H9 (cell line): ENCODE measurements at regions not wholly inside any gene's neighbourhood (a gene's known extent, or its start where the extent isn't known, plus 50 kb on each side); places are given as distances from the start of the nearest gene placed in this dataset.

Experiments
- DNase-seq: peaks from one replicate; pipeline ENCODE4 v3.0.0-alpha.2; 2017
- H2AFZ ChIP-seq: one replicate; pipeline ENCODE4 v1.6.1; 2013; ENCODE audit warnings: mild to moderate bottlenecking, low read length, control low read depth, moderate library complexity
- H2AK5ac ChIP-seq: 2 replicates; pipeline ENCODE4 v1.6.1; 2013; ENCODE audit warnings: low read length, control low read depth, mixed read lengths; ENCODE audit not compliant: insufficient read length
- H2BK120ac ChIP-seq: one replicate; pipeline ENCODE4 v1.6.1; 2013; ENCODE audit warnings: low read depth, mild to moderate bottlenecking, low read length, control low read depth, inconsistent platforms; ENCODE audit not compliant: poor library complexity, severe bottlenecking
- H2BK12ac ChIP-seq: 2 replicates; pipeline ENCODE4 v1.6.1; 2013; ENCODE audit warnings: low read length, control low read depth, mixed read lengths, low read depth; ENCODE audit not compliant: insufficient read length
- H2BK15ac ChIP-seq: 2 replicates; pipeline ENCODE4 v1.6.1; 2013; ENCODE audit warnings: low read depth, low read length, control low read depth
- H2BK20ac ChIP-seq: one replicate; pipeline ENCODE4 v1.6.1; 2013; ENCODE audit warnings: low read depth, mild to moderate bottlenecking, low read length, control low read depth, inconsistent platforms; ENCODE audit not compliant: poor library complexity, severe bottlenecking
- H2BK5ac ChIP-seq: 2 replicates; pipeline ENCODE4 v1.6.1; 2013; ENCODE audit warnings: low read length, control low read depth, mixed read lengths; ENCODE audit not compliant: insufficient read length
- H3K14ac ChIP-seq: 2 replicates; pipeline ENCODE4 v1.6.1; 2013; ENCODE audit warnings: low read length, control low read depth; ENCODE audit not compliant: insufficient read depth
- H3K18ac ChIP-seq: 2 replicates; pipeline ENCODE4 v1.6.1; 2013; ENCODE audit warnings: low read depth, mild to moderate bottlenecking, mixed read lengths, low read length, control low read depth; ENCODE audit not compliant: insufficient read length
- H3K23ac ChIP-seq: 2 replicates; pipeline ENCODE4 v1.6.1; 2013; ENCODE audit warnings: low read length, control low read depth, mixed read lengths, low read depth; ENCODE audit not compliant: insufficient read length
- H3K23me2 ChIP-seq: 2 replicates; pipeline ENCODE4 v1.6.1; 2013; ENCODE audit warnings: low read depth, mild to moderate bottlenecking, mixed read lengths, low read length, control low read depth; ENCODE audit not compliant: insufficient read length, poor library complexity, severe bottlenecking
- H3K27ac ChIP-seq: 2 replicates; pipeline ENCODE4 v1.5.1; 2013; ENCODE audit warnings: low read length, control low read depth, mixed read lengths, low read depth; ENCODE audit not compliant: insufficient read length
- H3K27me3 ChIP-seq: 2 replicates; pipeline ENCODE4 v1.6.1; 2013; ENCODE audit warnings: low read length, control low read depth, inconsistent platforms; ENCODE audit not compliant: insufficient read depth
- H3K4ac ChIP-seq: 2 replicates; pipeline ENCODE4 v1.6.1; 2013; ENCODE audit warnings: low read depth, mild to moderate bottlenecking, control low read depth, inconsistent platforms, low read length, moderate library complexity
- H3K4me1 ChIP-seq: 2 replicates; pipeline ENCODE4 v1.6.1; 2013; ENCODE audit warnings: low read length, control low read depth, inconsistent platforms; ENCODE audit not compliant: insufficient read depth
- H3K4me2 ChIP-seq: 2 replicates; pipeline ENCODE4 v1.6.1; 2013; ENCODE audit warnings: low read length, control low read depth, mixed read lengths; ENCODE audit not compliant: insufficient read length, insufficient read depth
- H3K56ac ChIP-seq: 2 replicates; pipeline ENCODE4 v1.6.1; 2013; ENCODE audit warnings: low read depth, mild to moderate bottlenecking, mixed read lengths, low read length, control low read depth; ENCODE audit not compliant: insufficient read length
- H3K79me1 ChIP-seq: 2 replicates; pipeline ENCODE4 v1.6.1; 2013; ENCODE audit warnings: low read depth, mild to moderate bottlenecking, moderate library complexity, low read length, control low read depth, inconsistent platforms; ENCODE audit not compliant: insufficient read depth, poor library complexity, severe bottlenecking
- H3K79me2 ChIP-seq: 2 replicates; pipeline ENCODE4 v1.6.1; 2013; ENCODE audit warnings: low read length, control low read depth, inconsistent platforms; ENCODE audit not compliant: insufficient read depth
- H3K9ac ChIP-seq: 2 replicates; pipeline ENCODE4 v1.6.1; 2013; ENCODE audit warnings: low read length, control low read depth, mixed read lengths; ENCODE audit not compliant: insufficient read length; ENCODE audit errors: extremely low read depth
- H3K9me3 ChIP-seq: one replicate; pipeline ENCODE4 v1.6.1; 2013; ENCODE audit warnings: low read depth, low read length, inconsistent platforms; ENCODE audit not compliant: control insufficient read depth
- H3T11ph ChIP-seq: one replicate; pipeline ENCODE4 v1.6.1; 2013; ENCODE audit warnings: mild to moderate bottlenecking, low read length, control low read depth, inconsistent platforms
- H4K20me1 ChIP-seq: one replicate; pipeline ENCODE4 v1.6.1; 2013; ENCODE audit not compliant: control insufficient read depth, insufficient read length, insufficient read depth
- H4K5ac ChIP-seq: 2 replicates; pipeline ENCODE4 v1.6.1; 2013; ENCODE audit warnings: low read depth, mild to moderate bottlenecking, mixed read lengths, low read length, control low read depth; ENCODE audit not compliant: insufficient read length
- H4K8ac ChIP-seq: replicated peaks from 2 replicates; pipeline ENCODE4 v1.6.1; 2013; ENCODE audit warnings: low read length, control low read depth, mixed read lengths, low read depth; ENCODE audit not compliant: insufficient read length
- H4K91ac ChIP-seq: 2 replicates; pipeline ENCODE4 v1.6.1; 2013; ENCODE audit warnings: low read depth, mild to moderate bottlenecking, moderate library complexity, mixed read lengths, low read length, control low read depth; ENCODE audit not compliant: insufficient read length
- H3K27ac Mint-ChIP-seq, 3 experiments: 2 replicates in 2 of 3; 3 replicates in 1 of 3; pipeline ENCODE4 v1.8.0; 2020 to 2021; ENCODE audit warnings: mixed read lengths in 3 of 3, mild to moderate bottlenecking in 1 of 3, moderate library complexity in 1 of 3
- H3K27me3 Mint-ChIP-seq: 2 replicates; pipeline ENCODE4 v1.8.0; 2021; ENCODE audit warnings: low read depth, mild to moderate bottlenecking, moderate library complexity, mixed read lengths
- H3K36me3 Mint-ChIP-seq, 3 experiments: 2 replicates in 2 of 3; 3 replicates in 1 of 3; pipeline ENCODE4 v1.8.0; 2020 to 2021; ENCODE audit warnings: low read depth in 3 of 3, mixed read lengths in 3 of 3; ENCODE audit not compliant: insufficient read depth in 1 of 3
- H3K4me1 Mint-ChIP-seq, 2 experiments: 2 replicates each; pipeline ENCODE4 v1.8.0; 2020; ENCODE audit warnings: mixed read lengths in 2 of 2
- H3K4me3 Mint-ChIP-seq, 2 experiments: 2 replicates in 1 of 2; 3 replicates in 1 of 2; pipeline ENCODE4 v1.8.0; 2020 to 2021; ENCODE audit warnings: mild to moderate bottlenecking in 2 of 2, mixed read lengths in 2 of 2, moderate library complexity in 1 of 2
- H3K9me3 Mint-ChIP-seq, 2 experiments: 2 replicates in 1 of 2; 3 replicates in 1 of 2; pipeline ENCODE4 v1.8.0; 2020; ENCODE audit warnings: mild to moderate bottlenecking in 2 of 2, mixed read lengths in 2 of 2, moderate library complexity in 1 of 2
- WGBS: extraction: QIAGEN DNeasy Blood & Tissue Kit; methylation state at CpG from one replicate; pipeline ENCODE4 v1.1.7; 2013; ENCODE audit warnings: missing lambda C conversion rate, low lambda C conversion rate, mixed read lengths; ENCODE audit not compliant: insufficient read length; ENCODE audit errors: extremely low coverage; 5-methylcytosine and 5-hydroxymethylcytosine counted together
- TF ChIP-seq, protein P1 (sequence below): fragments of 200-600 bp; sonication (generic); conservative IDR thresholded peaks from 3 replicates; pipeline ENCODE4 v1.8.0; 2021; ENCODE audit warnings: antibody characterized with exemption, mild to moderate bottlenecking

DNA sequence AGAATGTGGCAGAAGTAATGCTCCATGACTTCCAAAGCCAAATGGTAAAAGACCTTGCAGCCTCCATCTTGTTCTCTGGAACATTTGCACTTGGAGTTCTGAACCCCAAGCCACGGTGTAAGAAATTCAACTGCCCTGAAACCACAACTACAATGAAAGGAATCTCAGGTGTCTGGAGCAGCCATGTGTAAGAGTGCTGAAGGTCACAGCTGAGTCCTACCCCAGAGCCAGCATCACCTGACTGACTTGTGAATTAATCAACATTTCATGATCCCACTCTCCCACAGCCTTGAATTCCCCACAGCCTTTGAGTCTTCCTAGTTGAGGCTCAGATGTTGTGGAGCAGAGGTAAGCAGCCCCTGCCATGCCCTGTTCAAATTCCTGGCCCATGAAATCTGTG is 192.8 kb upstream of the CAMK1G start:
- Mint-ChIP-seq H3K27ac (no peak overlapping the region), H3K4me1 (peaks cover 38 to 52% of the 10 kb centered on the region in 2 experiments), H3K36me3 (peaks cover 0 to 6% (median 3%) of the 10 kb centered on the region in 3 experiments; a peak in 2 of 7 replicates), H3K9me3 (no peaks in the 10 kb centered on the region), H3K4me3 (no peak overlapping the region), H3K27me3 (no peaks in the 10 kb centered on the region; the same call in 1 of the 2 replicates)
- H2AK5ac ChIP-seq: no peak overlapping the region
- TF ChIP-seq, protein P1, sequence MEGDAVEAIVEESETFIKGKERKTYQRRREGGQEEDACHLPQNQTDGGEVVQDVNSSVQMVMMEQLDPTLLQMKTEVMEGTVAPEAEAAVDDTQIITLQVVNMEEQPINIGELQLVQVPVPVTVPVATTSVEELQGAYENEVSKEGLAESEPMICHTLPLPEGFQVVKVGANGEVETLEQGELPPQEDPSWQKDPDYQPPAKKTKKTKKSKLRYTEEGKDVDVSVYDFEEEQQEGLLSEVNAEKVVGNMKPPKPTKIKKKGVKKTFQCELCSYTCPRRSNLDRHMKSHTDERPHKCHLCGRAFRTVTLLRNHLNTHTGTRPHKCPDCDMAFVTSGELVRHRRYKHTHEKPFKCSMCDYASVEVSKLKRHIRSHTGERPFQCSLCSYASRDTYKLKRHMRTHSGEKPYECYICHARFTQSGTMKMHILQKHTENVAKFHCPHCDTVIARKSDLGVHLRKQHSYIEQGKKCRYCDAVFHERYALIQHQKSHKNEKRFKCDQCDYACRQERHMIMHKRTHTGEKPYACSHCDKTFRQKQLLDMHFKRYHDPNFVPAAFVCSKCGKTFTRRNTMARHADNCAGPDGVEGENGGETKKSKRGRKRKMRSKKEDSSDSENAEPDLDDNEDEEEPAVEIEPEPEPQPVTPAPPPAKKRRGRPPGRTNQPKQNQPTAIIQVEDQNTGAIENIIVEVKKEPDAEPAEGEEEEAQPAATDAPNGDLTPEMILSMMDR: no peak
- no peak overlapping the region for H4K91ac ChIP-seq
- H3K4me2 ChIP-seq: no peak overlapping the region
- H3K27ac ChIP-seq: no peak overlapping the region
- no peak overlapping the region for H2BK12ac ChIP-seq
- no peak overlapping the region for H3K18ac ChIP-seq
- no peaks in the 10 kb centered on the region for H3K23me2 ChIP-seq
- no peaks in the 10 kb centered on the region for H3K27me3 ChIP-seq
- no peak overlapping the region for H3K14ac ChIP-seq
- H3K79me1 ChIP-seq: no peaks in the 10 kb centered on the region
- no peaks in the 10 kb centered on the region for H4K20me1 ChIP-seq
- no CpG with 5 or more reads among the region's 1 CpG for WGBS
- H2BK20ac ChIP-seq: no peak overlapping the region
- H3K23ac ChIP-seq: no peak overlapping the region
- H4K5ac ChIP-seq: no peak overlapping the region
- H3T11ph ChIP-seq: no peak overlapping the region
- no peak for DNase-seq
- H3K79me2 ChIP-seq: no peaks in the 10 kb centered on the region
- no peak overlapping the region for H3K9ac ChIP-seq
- no peak overlapping the region for H2BK15ac ChIP-seq
- H3K9me3 ChIP-seq: no peaks in the 10 kb centered on the region
- H3K4me1 ChIP-seq: peaks cover 4% of the 10 kb centered on the region; the same call in 1 of the 2 replicates
- H4K8ac ChIP-seq: no peak overlapping the region
- no peak overlapping the region for H2BK5ac ChIP-seq
- no peak overlapping the region for H3K56ac ChIP-seq
- no peak overlapping the region for H2BK120ac ChIP-seq
- H3K4ac ChIP-seq: no peak overlapping the region
- H2AFZ ChIP-seq: no peak overlapping the region
